Hepatocyte (in vitro differentiated cells): ENCODE measurements at regions not wholly inside any gene's neighbourhood (a gene's known extent, or its start where the extent isn't known, plus 50 kb on each side); places are given as distances from the start of the nearest gene placed in this dataset.
"Not testable (repeated sequence)": the region's sequence is repeated elsewhere in the genome, so short reads cannot be mapped to it uniquely, and the experiment has no call there.

Experiments
- DNase-seq: peaks from one replicate; pipeline ENCODE4 v3.0.0-alpha.2; 2016; ENCODE audit warnings: low spot score
- H2AFZ ChIP-seq: fragments of 200-600 bp; sonication (generic); 2 replicates; pipeline ENCODE4 v1.6.0; 2016; ENCODE audit warnings: antibody characterized with exemption, mild to moderate bottlenecking
- H3K27ac ChIP-seq: fragments of 200-600 bp; sonication (generic); 2 replicates; pipeline ENCODE4 v1.5.1; 2016; ENCODE audit warnings: mild to moderate bottlenecking
- H3K27me3 ChIP-seq: fragments of 200-600 bp; sonication (generic); 2 replicates; pipeline ENCODE4 v1.6.1; 2016
- H3K36me3 ChIP-seq: fragments of 200-600 bp; sonication (generic); replicated peaks from 2 replicates; pipeline ENCODE4 v1.5.1; 2016; ENCODE audit warnings: low read depth; ENCODE audit not compliant: insufficient read depth
- H3K4me1 ChIP-seq: fragments of 200-600 bp; sonication (generic); 2 replicates; pipeline ENCODE4 v1.5.1; 2016; ENCODE audit warnings: mild to moderate bottlenecking, moderate library complexity; ENCODE audit not compliant: insufficient read depth
- H3K4me2 ChIP-seq: fragments of 200-600 bp; sonication (generic); 2 replicates; pipeline ENCODE4 v1.6.0; 2016
- H3K4me3 ChIP-seq: fragments of 200-600 bp; sonication (generic); 2 replicates; pipeline ENCODE4 v1.5.1; 2016; ENCODE audit warnings: mild to moderate bottlenecking
- H3K79me2 ChIP-seq: fragments of 200-600 bp; sonication (generic); 2 replicates; pipeline ENCODE4 v1.6.0; 2017; ENCODE audit warnings: mild to moderate bottlenecking
- H3K9me2 ChIP-seq: fragments of 200-600 bp; sonication (generic); replicated peaks from 2 replicates; pipeline ENCODE4 v1.6.0; 2017; ENCODE audit warnings: mild to moderate bottlenecking; ENCODE audit not compliant: insufficient read depth
- H3K9me3 ChIP-seq: fragments of 200-600 bp; sonication (generic); 2 replicates; pipeline ENCODE4 v1.5.1; 2016; ENCODE audit warnings: low read depth, mild to moderate bottlenecking
- H4K20me1 ChIP-seq: fragments of 200-600 bp; sonication (generic); 2 replicates; pipeline ENCODE4 v1.6.0; 2016; ENCODE audit warnings: mild to moderate bottlenecking; ENCODE audit not compliant: insufficient read depth, poor library complexity, severe bottlenecking
- EZH2 ChIP-seq: fragments of 200-600 bp; sonication (generic); IDR thresholded peaks from 2 replicates; pipeline ENCODE4 v1.6.1; 2016; ENCODE audit warnings: antibody characterized with exemption, mild to moderate bottlenecking, borderline replicate concordance
- EZH2phosphoT487 ChIP-seq: fragments of 200-600 bp; sonication (generic); IDR thresholded peaks from one replicate; pipeline ENCODE4 v1.6.1; 2018; ENCODE audit warnings: antibody characterized with exemption, mild to moderate bottlenecking, low read depth, moderate library complexity; ENCODE audit not compliant: unreplicated experiment, severe bottlenecking
- whole genome bisulfite sequencing: methylation state at CpG from one replicate; pipeline ENCODE4 v1.1.6; 2016; ENCODE audit warnings: low lambda C conversion rate; ENCODE audit errors: missing lambda C conversion rate; 5-methylcytosine and 5-hydroxymethylcytosine counted together
- TF ChIP-seq, protein P1 (sequence below): fragments of 200-600 bp; sonication (generic); IDR thresholded peaks from 2 replicates; pipeline ENCODE4 v1.5.1; 2016; ENCODE audit warnings: antibody characterized with exemption, mild to moderate bottlenecking; ENCODE audit not compliant: poor library complexity

DNA sequence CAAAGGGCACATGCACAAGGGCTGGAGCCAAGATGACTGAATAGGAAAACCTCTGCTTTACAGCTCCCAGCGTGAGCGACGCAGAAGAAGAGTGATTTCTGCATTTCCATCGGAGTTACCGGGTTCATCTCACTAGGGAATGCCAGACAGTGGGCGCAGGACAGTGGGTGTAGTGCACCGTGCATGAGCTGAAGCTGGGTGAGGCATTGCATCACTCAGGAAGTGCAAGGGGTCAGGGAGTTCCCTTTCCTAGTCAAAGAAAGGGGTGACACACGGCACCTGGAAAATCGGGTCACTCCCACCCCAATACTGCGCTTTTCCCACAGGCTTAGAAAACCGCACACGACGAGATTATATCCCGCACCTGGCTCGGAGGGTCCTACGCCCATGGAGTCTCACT, 64.5 kb upstream of the HTR1E start:
- H3K27me3 ChIP-seq, H3K79me2 ChIP-seq, H3K4me2 ChIP-seq, H3K36me3 ChIP-seq, H3K4me3 ChIP-seq, H4K20me1 ChIP-seq, H3K4me1 ChIP-seq, H3K27ac ChIP-seq, H2AFZ ChIP-seq, H3K9me2 ChIP-seq, H3K9me3 ChIP-seq, DNase-seq: not testable (repeated sequence)
- WGBS: 85% methylated on average over 16 of the region's 16 CpGs

- H3K9me2 ChIP-seq: no peaks in the 10 kb centered on the region
- 90% methylated on average over 1 of the region's 1 CpG for WGBS
- no peak overlapping the region for H3K27ac ChIP-seq
- TF ChIP-seq, protein P1, sequence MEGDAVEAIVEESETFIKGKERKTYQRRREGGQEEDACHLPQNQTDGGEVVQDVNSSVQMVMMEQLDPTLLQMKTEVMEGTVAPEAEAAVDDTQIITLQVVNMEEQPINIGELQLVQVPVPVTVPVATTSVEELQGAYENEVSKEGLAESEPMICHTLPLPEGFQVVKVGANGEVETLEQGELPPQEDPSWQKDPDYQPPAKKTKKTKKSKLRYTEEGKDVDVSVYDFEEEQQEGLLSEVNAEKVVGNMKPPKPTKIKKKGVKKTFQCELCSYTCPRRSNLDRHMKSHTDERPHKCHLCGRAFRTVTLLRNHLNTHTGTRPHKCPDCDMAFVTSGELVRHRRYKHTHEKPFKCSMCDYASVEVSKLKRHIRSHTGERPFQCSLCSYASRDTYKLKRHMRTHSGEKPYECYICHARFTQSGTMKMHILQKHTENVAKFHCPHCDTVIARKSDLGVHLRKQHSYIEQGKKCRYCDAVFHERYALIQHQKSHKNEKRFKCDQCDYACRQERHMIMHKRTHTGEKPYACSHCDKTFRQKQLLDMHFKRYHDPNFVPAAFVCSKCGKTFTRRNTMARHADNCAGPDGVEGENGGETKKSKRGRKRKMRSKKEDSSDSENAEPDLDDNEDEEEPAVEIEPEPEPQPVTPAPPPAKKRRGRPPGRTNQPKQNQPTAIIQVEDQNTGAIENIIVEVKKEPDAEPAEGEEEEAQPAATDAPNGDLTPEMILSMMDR: no peak
- no peak for TF ChIP-seq EZH2phosphoT487
- no peak for TF ChIP-seq EZH2
- no peaks in the 10 kb centered on the region for H3K79me2 ChIP-seq
- no peak for DNase-seq
- H3K9me3 ChIP-seq: peaks cover 6% of the 10 kb centered on the region
- H4K20me1 ChIP-seq: no peaks in the 10 kb centered on the region
- H3K27me3 ChIP-seq: no peaks in the 10 kb centered on the region
- H3K4me2 ChIP-seq: no peak overlapping the region
- H3K36me3 ChIP-seq: no peaks in the 10 kb centered on the region
- no peak overlapping the region for H2AFZ ChIP-seq
- no peaks in the 10 kb centered on the region for H3K4me1 ChIP-seq
- no peak overlapping the region for H3K4me3 ChIP-seq
These were observed 65.6 kb upstream of the HTR1E start for GRCh38 chr6:86871681-86872080.

DNA sequence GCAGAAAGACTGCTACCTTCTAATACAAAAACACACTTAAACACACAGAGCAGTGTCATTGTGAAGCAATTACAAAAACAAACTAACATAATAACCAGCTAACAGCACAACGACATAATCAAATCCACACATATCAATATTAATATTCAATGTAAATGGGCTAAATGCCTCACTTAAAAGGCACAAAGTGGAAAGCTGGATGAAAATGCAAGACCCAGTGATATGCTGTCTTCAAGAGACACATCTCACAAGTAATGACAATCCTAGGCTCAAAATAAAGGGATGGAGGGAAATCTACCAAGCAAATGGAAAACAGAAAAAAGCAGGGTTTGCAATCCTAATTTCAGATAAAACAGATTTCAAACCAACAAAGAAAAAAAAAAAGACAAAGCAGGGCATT, 67.8 kb upstream of the HTR1E start:
- 78% methylated on average over 1 of the region's 1 CpG for WGBS

GRCh38 chr6:86859513-86859912, 77.8 kb upstream of the HTR1E start:
- TF ChIP-seq, protein P1: peak; percentile 17
- TF ChIP-seq EZH2phosphoT487: no peak
- DNase-seq: no peak
- H3K4me2 ChIP-seq: no peak overlapping the region
- no peaks in the 10 kb centered on the region for H3K36me3 ChIP-seq
- H3K79me2 ChIP-seq: no peaks in the 10 kb centered on the region
- H3K9me3 ChIP-seq: no peaks in the 10 kb centered on the region
- no peak overlapping the region for H3K4me3 ChIP-seq
- no peak overlapping the region for H3K27ac ChIP-seq
- H2AFZ ChIP-seq: no peak overlapping the region
- H4K20me1 ChIP-seq: no peaks in the 10 kb centered on the region
- H3K4me1 ChIP-seq: peaks cover 3% of the 10 kb centered on the region
- no peaks in the 10 kb centered on the region for H3K27me3 ChIP-seq
- no peaks in the 10 kb centered on the region for H3K9me2 ChIP-seq

More for the DNA sequence above, 67.8 kb upstream of the HTR1E start:
- Histone ChIP-seq H3K36me3 (no peaks in the 10 kb centered on the region), H3K79me2 (no peaks in the 10 kb centered on the region), H3K4me2 (no peak overlapping the region), H4K20me1 (no peaks in the 10 kb centered on the region), H3K27ac (no peak overlapping the region), H3K27me3 (no peaks in the 10 kb centered on the region), H3K4me3 (no peak overlapping the region), H3K9me2 (no peaks in the 10 kb centered on the region), H3K9me3 (peaks cover 6% of the 10 kb centered on the region), H2AFZ (no peak overlapping the region), H3K4me1 (no peaks in the 10 kb centered on the region)
- DNase-seq: no peak
- TF ChIP-seq EZH2 (no peak), EZH2phosphoT487 (no peak)
- TF ChIP-seq, protein P1: no peak
